NOMO-1 treated with DMSO at 0.1 percent for 48 hours (cell line): ENCODE measurements at regions not wholly inside any gene's neighbourhood (a gene's known extent, or its start where the extent isn't known, plus 50 kb on each side); places are given as distances from the start of the nearest gene placed in this dataset.
"Not testable (repeated sequence)": the region's sequence is repeated elsewhere in the genome, so short reads cannot be mapped to it uniquely, and the experiment has no call there.

Source experiments
- DNase-seq: peaks from one replicate; lab custom pipeline; 2025; ENCODE audit not compliant: unreplicated experiment; lab: John Stamatoyannopoulos, UW

- no peak for DNase-seq
Observed at GRCh38 chr15:19944261-19944888, 597.2 kb downstream of the GOLGA6L6 start.

GRCh38 chr15:19943515-19943914 is 598.1 kb downstream of the GOLGA6L6 start:
- no peak for DNase-seq

DNA sequence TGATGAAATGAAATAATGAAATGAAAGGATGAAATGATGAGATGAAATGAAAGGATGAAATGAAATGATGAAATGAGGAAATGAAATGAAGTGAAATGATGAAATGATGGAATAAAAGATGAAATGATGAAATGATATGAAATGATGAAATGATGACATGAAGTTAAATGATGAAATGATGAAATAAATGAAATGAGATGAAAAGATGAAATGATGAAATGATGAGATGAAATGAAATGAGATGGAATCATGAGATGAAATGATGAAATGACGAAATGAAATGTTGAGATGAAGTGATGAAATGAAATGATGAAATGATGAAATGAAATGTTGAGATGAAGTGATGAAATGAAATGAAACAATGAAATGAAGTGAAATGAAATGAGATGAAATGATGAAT is 638.3 kb downstream of the GOLGA6L6 start:
- DNase-seq = not testable (repeated sequence)

DNA sequence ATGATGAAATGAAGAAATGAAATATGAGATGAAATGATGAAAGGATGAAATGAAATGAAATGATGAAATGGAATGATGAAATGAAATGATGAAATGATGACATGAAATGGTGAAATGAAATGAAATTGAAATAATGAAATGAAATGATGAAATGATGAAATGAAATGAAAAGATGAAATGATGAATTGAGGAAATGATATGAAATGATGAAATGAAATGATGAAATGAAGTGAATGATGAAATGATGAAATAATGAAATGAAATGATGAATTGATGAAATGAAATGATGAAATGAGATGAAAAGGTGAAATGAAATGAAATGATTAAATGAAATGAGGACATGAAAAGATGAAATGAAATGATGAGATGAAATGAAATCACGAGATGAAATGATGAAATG is 639.2 kb downstream of the GOLGA6L6 start:
- DNase-seq = not testable (repeated sequence)

DNA sequence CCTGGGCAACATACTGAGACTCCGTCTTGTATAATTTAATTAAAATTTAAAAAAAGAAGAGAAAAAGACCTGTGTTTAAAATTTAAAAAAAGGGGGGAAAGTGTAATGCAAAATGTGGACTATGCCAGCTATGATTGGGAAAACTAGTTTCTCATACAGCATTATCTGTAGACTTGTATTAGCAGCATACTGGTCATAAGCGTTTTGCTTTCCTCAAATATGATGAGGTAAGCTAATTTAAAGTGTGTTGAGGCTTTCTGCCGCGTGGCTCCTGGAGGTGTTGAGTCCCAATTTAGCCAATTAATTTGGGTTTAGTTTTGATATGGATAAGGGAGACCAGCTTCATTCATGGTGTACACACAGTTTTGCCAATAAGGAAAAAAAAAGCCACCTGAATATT is 640.2 kb downstream of the GOLGA6L6 start:
- not testable (repeated sequence) for DNase-seq

DNA sequence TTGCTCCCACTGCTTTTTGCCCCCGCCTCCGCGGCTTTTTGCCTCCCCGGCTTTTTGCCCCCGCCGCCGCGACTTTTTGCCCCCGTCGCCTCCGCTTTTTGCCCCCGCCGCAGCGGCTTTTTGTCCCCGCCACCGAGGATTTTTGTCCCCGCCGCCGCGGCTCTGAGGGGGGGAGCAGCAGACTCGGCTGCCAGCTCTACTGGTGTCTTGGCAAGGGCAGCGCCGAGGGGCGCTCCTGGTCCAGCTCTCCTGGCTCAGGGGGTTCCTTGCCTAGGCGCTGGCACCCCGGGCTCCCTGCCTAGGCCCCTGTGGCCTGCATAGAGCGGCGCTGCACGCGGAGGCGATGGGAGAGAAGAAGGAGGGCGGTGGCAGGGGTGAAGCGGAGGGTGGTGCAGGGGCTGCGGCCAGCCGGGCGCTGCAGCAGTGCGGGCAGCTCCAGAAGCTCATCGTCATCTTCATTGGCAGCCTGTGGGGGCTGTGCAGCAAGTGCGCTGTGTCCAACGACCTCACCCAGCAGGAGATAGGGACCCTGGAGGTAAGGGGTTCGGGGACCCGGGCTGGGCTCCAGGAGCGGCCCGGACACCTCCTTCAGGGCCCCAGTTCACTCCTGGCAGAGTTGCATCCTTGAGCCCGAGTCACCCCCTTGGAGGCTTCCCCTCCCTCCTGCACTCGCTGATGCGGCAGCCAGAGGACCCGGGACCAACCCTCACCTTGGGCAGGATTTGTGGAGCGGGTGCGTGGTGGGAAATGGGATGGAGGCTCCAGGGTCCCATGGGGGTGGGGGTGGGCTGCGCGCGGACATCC is 642.4 kb downstream of the GOLGA6L6 start:
- DNase-seq = no peak

GRCh38 chr15:19888811-19889210 is 652.8 kb downstream of the GOLGA6L6 start:
- not testable (repeated sequence) for DNase-seq

DNA sequence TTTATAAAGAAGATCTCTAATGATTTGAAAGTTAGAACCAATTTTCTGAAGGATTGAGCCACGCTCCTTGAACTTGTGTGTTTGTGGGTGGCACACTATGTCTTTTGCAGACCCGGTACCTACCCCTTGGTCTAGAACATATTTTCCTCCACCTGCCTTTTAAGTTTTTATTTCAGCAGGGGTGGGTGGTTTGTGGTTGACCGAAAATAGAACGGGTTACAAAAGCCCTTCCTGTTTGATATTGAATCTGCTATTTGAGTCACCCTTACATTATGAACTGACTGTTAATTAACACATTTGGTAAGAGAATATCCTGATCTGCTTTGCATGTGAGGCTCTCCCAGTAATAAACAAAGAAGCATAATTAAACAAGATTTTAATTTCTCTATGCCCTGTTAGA is 697.5 kb downstream of the GOLGA6L6 start:
- not testable (repeated sequence) for DNase-seq
